ENCODE measurements at regions not wholly inside any gene's neighbourhood (a gene's known extent, or its start where the extent isn't known, plus 50 kb on each side); places are given as distances from the start of the nearest gene placed in this dataset.

DNA sequence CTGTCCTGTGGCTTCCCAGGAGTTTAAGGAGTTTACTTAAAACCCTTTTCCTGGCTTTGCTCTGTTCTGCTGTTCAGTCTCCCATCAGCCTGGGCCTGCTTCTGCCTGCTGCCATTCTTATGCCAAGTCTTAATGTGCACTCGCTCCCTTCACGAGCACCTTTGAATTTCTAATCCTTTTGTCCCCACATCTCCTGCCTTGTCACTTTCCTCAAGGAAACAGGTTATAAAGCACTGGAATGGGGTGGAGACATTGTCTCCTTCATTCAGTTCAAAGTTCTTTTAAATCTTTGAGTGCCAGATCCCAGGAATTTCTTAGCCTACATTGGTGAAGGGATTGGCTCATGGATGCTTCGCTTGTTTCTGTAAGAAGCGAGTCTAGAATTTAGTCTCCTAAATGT is 87.2 kb upstream of the LIFR start:
- TF ChIP-seq, protein P1, sequence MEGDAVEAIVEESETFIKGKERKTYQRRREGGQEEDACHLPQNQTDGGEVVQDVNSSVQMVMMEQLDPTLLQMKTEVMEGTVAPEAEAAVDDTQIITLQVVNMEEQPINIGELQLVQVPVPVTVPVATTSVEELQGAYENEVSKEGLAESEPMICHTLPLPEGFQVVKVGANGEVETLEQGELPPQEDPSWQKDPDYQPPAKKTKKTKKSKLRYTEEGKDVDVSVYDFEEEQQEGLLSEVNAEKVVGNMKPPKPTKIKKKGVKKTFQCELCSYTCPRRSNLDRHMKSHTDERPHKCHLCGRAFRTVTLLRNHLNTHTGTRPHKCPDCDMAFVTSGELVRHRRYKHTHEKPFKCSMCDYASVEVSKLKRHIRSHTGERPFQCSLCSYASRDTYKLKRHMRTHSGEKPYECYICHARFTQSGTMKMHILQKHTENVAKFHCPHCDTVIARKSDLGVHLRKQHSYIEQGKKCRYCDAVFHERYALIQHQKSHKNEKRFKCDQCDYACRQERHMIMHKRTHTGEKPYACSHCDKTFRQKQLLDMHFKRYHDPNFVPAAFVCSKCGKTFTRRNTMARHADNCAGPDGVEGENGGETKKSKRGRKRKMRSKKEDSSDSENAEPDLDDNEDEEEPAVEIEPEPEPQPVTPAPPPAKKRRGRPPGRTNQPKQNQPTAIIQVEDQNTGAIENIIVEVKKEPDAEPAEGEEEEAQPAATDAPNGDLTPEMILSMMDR (IDR thresholded peaks at IDR 0.05), result no peak
- TF ChIP-seq POLR2A (IDR thresholded peaks at IDR 0.05), result no peak
- no peak for TF ChIP-seq POLR2AphosphoS5 (IDR thresholded peaks at IDR 0.05)
